NT2/D1 (cell line): ENCODE measurements at regions not wholly inside any gene's neighbourhood (a gene's known extent, or its start where the extent isn't known, plus 50 kb on each side); places are given as distances from the start of the nearest gene placed in this dataset.

Source experiments
- DNase-seq: peaks from one replicate; pipeline ENCODE4 v3.0.0-alpha.2; 2011; ENCODE audit warnings: low read depth, low spot score
- H3K27me3 ChIP-seq: 2 replicates; pipeline ENCODE4 v1.6.0; 2011; ENCODE audit warnings: mild to moderate bottlenecking; ENCODE audit not compliant: insufficient read length, insufficient read depth
- H3K36me3 ChIP-seq: 2 replicates; pipeline ENCODE4 v1.6.1; 2011; ENCODE audit warnings: mild to moderate bottlenecking, low read length, mixed read lengths; ENCODE audit not compliant: insufficient read depth, insufficient read length
- H3K4me1 ChIP-seq: 2 replicates; pipeline ENCODE4 v1.5.1; 2011; ENCODE audit not compliant: insufficient read depth, insufficient read length
- H3K4me3 ChIP-seq: 2 replicates; pipeline ENCODE4 v1.5.1; 2011; ENCODE audit warnings: low read depth; ENCODE audit not compliant: insufficient read length
- H3K9ac ChIP-seq: 2 replicates; pipeline ENCODE4 v1.6.0; 2011; ENCODE audit warnings: low read depth; ENCODE audit not compliant: insufficient read length
- H3K9me3 ChIP-seq: 2 replicates; pipeline ENCODE4 v1.5.1; 2011; ENCODE audit warnings: mild to moderate bottlenecking, low read length; ENCODE audit not compliant: insufficient read depth
- SUZ12 ChIP-seq: IDR thresholded peaks from 2 replicates; pipeline ENCODE4 v1.6.1; 2011; ENCODE audit not compliant: insufficient read length, insufficient read depth; ENCODE audit errors: extremely low read depth
- YY1 ChIP-seq: IDR thresholded peaks from 2 replicates; pipeline ENCODE4 v1.6.1; 2011; ENCODE audit not compliant: insufficient read length, insufficient read depth
- ZNF274 ChIP-seq: IDR thresholded peaks from 2 replicates; pipeline ENCODE4 v1.6.1; 2011; ENCODE audit warnings: mild to moderate bottlenecking, low read depth, low read length

DNA sequence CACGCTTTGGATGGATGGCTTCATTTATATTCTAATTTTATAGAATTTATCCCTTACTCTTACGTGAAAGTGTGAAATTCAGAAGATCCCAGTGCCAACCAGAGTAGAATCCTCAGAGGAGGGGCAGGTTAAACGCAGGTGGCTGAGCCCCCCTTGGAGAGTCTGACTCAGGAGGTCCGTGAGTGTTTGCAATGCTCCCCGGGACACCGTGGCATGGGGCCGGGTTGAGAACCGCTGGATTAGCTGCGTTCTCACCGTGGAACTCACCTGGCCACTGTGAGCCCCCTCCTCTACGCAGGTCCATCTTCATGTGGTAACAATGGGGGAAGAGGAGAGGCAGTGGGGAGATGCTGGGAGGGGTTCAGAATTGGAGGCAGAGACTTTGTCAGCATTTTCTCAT is 638.0 kb upstream of the MKI67 start:
- Histone ChIP-seq H3K4me3 (no peak overlapping the region), H3K36me3 (no peaks in the 10 kb centered on the region), H3K27me3 (no peaks in the 10 kb centered on the region), H3K9ac (no peak overlapping the region), H3K9me3 (no peaks in the 10 kb centered on the region), H3K4me1 (no peaks in the 10 kb centered on the region)
- no peak for DNase-seq
- TF ChIP-seq YY1 (no peak), ZNF274 (no peak), SUZ12 (no peak)

DNA sequence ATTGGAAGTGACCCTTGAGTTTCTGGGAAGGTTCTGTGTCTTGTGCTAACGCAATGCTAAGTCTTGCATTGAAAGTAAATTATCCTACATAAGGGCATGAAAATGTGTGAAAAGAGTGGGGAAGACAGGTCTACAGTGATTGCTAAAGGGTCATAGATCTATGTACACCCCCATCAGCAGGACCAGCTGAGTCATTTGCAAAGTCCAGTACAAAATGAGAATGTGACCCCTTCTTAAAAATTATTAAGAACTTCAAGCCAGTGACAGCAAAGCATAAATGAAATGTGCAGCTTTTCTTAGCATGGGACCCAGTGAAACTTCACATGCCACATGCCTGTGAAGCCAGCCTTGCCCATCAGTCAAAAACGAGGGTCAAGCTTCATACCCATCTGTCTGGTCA is 640.7 kb upstream of the MKI67 start:
- no peak for TF ChIP-seq ZNF274
- no peak for TF ChIP-seq YY1
- TF ChIP-seq SUZ12 = no peak
- Histone ChIP-seq H3K9me3 (no peaks in the 10 kb centered on the region), H3K27me3 (no peaks in the 10 kb centered on the region), H3K4me3 (no peak overlapping the region), H3K9ac (no peak overlapping the region), H3K36me3 (no peaks in the 10 kb centered on the region), H3K4me1 (no peaks in the 10 kb centered on the region)
- DNase-seq = no peak

DNA sequence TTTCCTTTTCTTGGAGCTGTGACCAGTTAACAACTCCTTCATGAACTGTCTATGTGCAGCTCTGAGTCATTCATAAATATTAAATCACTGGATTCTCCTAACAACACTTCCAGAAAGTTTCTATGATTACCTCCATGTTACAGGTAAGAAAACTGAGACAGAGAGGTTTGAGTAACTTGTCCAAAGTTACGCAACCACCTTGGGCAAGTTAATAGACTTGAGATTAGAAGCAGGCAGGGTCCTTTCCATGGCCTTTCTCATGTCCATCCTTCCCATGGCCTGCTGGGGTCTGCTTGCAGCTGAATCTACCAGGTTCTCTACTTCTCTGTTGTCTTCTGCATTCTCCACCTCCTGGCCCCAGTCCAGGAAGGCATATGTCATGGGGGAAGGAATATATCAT is 648.8 kb upstream of the MKI67 start:
- no peaks in the 10 kb centered on the region for H3K27me3 ChIP-seq
- H3K4me3 ChIP-seq = no peak overlapping the region
- TF ChIP-seq ZNF274 (no peak), SUZ12 (no peak), YY1 (no peak)
- peaks cover 8% of the 10 kb centered on the region for H3K9me3 ChIP-seq
- no peaks in the 10 kb centered on the region for H3K36me3 ChIP-seq
- no peak for DNase-seq
- no peak overlapping the region for H3K9ac ChIP-seq
- H3K4me1 ChIP-seq = no peaks in the 10 kb centered on the region

DNA sequence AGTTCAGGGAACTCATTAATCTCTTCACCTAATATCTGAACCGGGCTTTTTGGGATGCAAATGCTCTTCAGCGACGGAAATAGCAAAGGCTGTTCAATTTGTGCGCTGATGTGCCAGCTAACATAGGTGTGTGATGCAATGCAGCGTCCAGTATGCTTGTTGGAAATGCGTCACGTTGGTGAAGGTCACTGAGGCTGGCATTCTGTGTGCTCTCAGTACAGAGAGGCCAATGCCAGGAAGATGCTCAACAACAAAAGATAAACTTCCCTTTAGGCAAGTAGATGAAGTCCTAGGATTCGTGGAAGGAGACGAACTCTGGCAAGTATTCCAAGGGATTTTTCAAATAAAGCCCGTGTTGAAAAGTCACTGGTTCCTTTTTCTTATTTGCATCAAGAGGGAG is 649.5 kb upstream of the MKI67 start:
- Histone ChIP-seq H3K27me3 (no peaks in the 10 kb centered on the region), H3K36me3 (no peaks in the 10 kb centered on the region), H3K4me3 (no peak overlapping the region), H3K4me1 (no peaks in the 10 kb centered on the region), H3K9ac (no peak overlapping the region), H3K9me3 (peaks cover 8% of the 10 kb centered on the region)
- TF ChIP-seq SUZ12 (no peak), ZNF274 (no peak), YY1 (no peak)
- no peak for DNase-seq

DNA sequence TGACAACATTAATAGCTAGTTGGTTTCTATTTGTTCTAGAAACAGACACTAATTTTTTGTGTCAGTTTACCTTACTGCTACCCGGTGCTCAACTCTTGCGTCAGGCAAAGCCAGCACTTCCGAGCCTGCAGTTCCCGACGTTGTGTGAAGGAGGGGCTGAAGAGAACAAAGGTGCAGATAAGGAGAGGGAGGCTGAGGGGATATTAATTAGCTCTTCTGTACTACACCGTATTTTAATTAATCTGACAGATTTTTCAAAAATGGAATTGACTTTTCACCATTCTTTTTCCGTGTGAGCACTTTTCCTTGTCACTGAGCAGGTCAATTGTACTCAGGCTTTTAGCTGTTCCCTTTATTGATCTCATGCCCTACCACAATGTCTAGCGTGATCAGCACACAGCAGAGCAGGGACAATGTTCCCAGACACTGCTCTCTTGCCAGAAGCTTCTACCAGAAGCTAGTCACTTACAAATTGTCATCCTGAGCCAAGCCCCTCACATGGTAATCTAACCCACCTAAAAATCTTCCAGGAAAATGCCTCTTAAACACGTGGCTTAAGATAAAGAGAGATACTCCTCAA is 650.5 kb upstream of the MKI67 start:
- Histone ChIP-seq H3K9me3 (peaks cover 8% of the 10 kb centered on the region), H3K27me3 (no peaks in the 10 kb centered on the region), H3K9ac (no peak overlapping the region), H3K4me3 (no peak overlapping the region), H3K4me1 (no peaks in the 10 kb centered on the region), H3K36me3 (no peaks in the 10 kb centered on the region)
- no peak for DNase-seq
- TF ChIP-seq SUZ12 = no peak
- TF ChIP-seq YY1 = no peak
- TF ChIP-seq ZNF274 = no peak

DNA sequence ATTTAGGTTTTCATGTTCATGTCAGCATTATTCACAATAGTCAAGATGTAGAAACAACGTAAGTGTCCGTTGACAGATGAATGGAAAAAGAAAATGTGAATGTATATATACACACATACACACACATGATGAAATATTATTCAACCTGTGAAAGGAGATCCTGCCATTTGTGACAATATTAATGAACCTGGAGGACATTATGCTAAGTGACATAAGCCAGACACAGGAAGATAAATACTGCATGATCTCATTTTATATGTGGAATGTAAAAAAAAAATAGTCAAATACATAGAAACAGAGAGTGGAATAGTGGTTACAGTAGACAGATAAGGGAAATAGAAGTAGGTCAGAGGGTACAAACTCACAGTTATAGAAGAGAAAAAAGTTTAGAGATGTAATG is 651.1 kb upstream of the MKI67 start:
- TF ChIP-seq ZNF274 = no peak
- TF ChIP-seq YY1 = no peak
- TF ChIP-seq SUZ12 = no peak
- H3K9me3 ChIP-seq = peaks cover 8% of the 10 kb centered on the region

DNA sequence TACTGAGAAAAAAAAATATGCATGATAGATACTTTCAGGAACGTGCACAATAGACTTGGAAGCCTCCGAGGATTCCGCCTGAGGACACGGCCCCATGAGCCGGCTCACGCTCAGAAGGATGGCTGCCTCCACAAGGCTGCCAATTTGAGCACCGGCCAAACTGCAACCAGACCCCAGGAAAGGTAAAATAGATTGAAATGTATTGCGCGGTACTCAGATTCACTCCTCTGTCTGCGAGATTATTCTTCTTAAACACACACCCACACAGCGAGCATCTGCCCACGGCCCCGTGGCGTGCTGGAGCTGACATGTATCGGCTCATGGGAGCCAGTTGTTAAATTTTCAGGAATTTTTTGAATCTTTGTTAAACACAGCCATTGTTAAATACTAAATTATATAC is 653.2 kb upstream of the MKI67 start:
- H3K27me3 ChIP-seq = no peaks in the 10 kb centered on the region
- no peaks in the 10 kb centered on the region for H3K9me3 ChIP-seq
- H3K4me3 ChIP-seq = no peak overlapping the region
- TF ChIP-seq YY1 (no peak), ZNF274 (no peak), SUZ12 (no peak)
- no peaks in the 10 kb centered on the region for H3K4me1 ChIP-seq
- H3K36me3 ChIP-seq = no peaks in the 10 kb centered on the region
- no peak for DNase-seq
- no peak overlapping the region for H3K9ac ChIP-seq

More for the DNA sequence above, 651.1 kb upstream of the MKI67 start:
- no peaks in the 10 kb centered on the region for H3K27me3 ChIP-seq
- no peak overlapping the region for H3K4me3 ChIP-seq
- DNase-seq = no peak
- H3K9ac ChIP-seq = no peak overlapping the region
- H3K36me3 ChIP-seq = no peaks in the 10 kb centered on the region
- no peaks in the 10 kb centered on the region for H3K4me1 ChIP-seq
